SIG-M5 treated with dmso at 0.1 percent for 504 hours (cell line): ENCODE measurements at regions not wholly inside any gene's neighbourhood (a gene's known extent, or its start where the extent isn't known, plus 50 kb on each side); places are given as distances from the start of the nearest gene placed in this dataset.
A peak's percentile ranks its signal among the peaks of the same experiment; 100 is the strongest.
"Not testable (repeated sequence)": the region's sequence is repeated elsewhere in the genome, so short reads cannot be mapped to it uniquely, and the experiment has no call there.

Source experiments
- DNase-seq: peaks from one replicate; lab custom pipeline; 2025; ENCODE audit not compliant: unreplicated experiment; lab: John Stamatoyannopoulos, UW

DNA sequence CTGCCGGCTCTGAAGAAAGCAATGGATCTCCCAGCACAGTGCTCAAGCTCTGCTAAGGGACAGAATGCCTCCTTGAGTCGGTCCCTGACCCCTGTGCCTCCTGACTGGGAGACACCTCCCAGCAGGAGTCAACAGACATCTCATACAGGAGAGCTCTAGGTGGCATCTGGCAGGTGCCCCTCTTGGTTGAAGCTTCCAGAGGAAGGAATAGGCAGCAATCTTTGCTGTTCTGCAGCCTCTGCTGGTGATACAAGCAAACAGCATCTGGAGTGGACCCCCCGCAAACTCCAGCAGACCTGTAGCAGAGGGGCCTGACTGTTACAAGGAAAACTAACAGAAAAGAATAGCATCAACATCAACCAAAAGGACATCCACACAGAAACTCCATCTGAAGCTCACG is 123.9 kb upstream of the GCFC2 start:
- DNase-seq: not testable (repeated sequence)

DNA sequence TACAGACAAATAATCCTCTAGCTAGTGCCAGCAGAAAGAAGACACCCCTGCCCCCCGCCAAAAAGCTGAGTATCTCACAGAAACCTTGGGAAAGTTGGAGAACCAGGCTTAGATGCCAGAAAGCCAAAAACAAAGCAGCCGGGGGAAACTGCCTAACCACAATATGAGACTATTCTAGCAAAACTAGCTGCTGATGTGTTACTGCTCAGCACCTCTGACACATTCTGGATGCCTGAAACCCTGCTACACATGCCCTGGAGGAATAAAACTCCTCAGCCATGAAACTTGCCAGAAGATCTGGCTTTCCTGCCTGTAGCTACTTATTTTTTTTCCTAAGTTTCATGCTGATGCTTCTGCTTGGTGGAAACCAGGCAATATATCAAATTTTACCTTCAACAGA is 122.7 kb upstream of the GCFC2 start:
- no peak for DNase-seq

DNA sequence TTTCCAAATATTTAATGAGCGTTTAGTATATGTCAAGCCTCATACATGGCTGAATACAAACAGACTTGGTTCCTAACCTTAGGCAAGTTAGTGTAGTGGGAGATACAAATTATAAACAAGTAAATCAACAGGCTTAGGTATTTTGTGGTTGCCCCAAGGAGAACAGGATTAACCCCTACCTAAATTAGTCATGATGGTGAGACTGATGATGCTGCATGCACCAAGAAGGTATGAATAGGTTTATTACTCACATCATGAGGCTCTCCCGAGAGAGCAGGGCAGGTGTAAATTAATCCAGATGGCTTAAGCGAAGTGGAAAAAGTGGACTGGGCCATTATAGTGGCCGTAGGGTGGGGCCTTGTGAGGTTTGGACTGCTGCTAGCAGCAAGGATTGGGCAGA is 118.1 kb upstream of the GCFC2 start:
- no peak for DNase-seq

DNA sequence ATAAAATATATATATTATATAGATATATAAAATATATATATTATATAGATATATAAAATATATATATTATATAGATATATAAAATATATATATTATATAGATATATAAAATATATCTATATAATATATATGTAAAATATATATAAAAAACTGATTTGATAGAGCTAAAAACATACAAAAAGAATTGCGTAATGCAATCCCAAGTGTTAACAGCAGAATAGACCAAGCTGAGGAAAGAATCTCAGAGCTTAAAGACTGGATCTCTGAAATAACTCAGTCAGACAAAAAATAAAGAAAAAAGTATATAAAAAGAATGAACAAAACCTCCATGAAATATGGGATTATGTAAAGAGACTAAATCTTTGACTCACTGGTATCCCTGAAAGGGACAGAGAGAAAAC is 112.8 kb upstream of the GCFC2 start:
- DNase-seq: not testable (repeated sequence)

DNA sequence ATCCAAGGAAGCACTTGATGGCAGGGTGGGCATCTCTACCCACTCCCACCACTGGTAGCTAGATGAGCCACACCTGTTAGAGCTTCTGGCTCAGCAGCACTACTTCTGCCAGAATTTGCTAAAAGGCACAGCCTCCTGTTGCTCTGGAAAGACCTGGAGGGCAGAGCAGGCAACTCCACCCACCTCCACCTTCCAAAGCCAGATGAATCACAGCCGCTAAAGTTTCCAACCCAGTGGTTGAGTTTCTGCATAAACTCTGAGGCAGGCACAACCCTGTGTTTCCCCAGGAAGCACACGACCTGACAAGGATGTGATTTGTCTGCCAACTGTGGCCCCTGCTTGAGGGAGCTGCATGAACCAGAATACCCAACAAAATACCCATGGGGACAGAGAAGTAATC is 111.6 kb upstream of the GCFC2 start:
- no peak for DNase-seq

DNA sequence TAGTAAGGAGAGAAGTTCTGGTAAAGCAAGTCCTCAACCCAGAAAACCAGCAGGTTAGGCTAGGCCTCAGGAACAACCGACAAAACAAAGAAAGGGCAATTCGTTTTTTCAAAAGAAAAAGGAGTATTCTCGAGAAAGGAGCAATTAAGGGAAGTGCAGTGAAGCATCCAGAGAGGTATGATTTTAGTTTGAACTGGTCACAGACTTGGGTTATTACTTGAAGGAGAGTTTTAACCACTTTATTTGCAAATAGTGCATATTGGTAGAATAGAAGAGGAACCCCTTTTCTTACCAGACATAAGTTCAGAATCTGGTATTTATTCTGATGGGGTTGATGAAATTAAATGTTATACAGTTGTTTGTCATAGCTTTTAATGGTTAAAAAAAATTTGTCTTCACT is 110.0 kb upstream of the GCFC2 start:
- DNase-seq: no peak

DNA sequence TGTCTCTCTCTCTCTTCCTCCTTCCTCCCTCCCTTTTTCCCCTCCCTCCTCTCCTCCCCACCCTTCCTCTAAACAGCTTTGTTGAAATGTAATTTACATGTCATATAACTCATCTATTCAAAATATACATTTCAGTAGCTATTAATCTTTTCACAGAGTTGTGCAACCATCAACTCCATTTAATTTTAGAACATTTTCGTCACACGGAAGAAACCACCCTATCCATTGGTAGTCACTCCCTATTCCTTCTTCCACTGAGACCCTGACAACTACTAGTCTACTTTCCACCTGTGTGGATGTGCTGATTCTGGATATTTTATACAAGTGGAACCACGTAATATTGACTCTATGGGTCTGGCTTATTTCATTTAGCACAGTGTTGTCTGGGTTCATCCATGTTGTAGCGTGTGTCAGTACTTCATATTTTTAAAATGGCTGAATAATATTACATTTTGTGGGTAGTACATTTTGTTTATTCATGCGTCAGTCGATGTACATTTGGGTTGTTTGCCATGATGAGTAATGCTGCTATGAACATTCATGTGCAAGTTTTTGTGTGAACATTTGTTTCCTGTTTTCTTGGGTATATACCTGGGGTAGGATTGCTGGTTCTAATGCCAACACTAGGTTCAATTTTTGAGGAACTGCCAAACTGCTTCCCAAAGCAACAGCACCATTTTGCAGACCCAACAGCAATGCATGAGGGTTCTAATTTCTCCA is 100.1 kb upstream of the GCFC2 start:
- no peak for DNase-seq

DNA sequence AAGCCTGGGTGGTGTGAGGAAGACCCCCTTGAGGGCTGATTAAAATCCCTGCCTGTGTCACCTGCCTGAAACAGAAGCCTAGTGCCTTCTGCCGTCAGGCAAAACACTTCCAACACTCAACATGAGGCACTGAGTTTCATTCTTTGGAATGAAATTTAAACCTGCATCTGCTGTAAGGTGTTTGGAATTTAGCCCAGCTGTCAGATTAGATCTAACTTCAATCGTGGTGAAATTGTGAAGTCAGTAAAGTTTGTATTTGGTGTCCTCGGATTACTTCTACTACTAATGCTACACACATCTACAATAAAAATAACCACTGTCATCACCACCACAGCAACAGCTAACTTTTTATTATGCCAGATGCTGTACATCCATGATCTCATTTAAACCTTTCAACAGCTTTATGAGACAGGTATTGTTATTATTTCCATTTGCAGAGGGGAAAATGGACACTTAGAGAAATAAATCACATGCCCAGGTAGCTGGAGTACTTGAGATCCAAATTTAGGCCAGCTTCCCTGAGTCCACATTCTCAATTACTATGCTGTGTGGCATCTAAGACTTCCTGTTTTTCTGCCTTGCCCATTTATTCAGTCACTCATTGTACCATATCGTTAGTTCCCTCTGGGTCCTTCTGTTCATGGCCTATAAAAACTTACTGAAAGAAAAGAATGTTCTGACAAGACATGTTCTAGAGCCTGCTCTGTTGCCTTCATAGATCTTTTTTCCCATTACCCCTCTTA is 98.2 kb upstream of the GCFC2 start:
- no peak for DNase-seq

DNA sequence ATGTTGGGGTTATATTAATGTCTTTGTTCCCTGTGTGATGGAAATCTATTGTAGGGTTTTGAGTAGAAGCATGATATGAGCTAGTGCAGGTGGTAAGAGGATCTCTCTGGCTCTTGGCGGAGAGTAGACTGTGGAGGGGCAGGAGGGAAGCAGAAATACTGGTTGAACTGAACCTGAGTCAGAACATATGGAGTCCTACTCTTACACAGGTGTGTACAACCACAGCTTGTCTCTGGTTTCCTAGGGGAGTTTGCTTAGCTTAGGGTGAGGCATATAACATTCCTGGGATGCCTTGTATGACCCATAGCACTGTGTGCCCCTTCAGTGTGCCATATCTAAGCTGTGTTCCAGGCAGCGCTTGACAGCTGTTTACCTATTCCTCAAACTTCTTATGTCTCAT is 97.3 kb upstream of the GCFC2 start:
- DNase-seq: no peak

DNA sequence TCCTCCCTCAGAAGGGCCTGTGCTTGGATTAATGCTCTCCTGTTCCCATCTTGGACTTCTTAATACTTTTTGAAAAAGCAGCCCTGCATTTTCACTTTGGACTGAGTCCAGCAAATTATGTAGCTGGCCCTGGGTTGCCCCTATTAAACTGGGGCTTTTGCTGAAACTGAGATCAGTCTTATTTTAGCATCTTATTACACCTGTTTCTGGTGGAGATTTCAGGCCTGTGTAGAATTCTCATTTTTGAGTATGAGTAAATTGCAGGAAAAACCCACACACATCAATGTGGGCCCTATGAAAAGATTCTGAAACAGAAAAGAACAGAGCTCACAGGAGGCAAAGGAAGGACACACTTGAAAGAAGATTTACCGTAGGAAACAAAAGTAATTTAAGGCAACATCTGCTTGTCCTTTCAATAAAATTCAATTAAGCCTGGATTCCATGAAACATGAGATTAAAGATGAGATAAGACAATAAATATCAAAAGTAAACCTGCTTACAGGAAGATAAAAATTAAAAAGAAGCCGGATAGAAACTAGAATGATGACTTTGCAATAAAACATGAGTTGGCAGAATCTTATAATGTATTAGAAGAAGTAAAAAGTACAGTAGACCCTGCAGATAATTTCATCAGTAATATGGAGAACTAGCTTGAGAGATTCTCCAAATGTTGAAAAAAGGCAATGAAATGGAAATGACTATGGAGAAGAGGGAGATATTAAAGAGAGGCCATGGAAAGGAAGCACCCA is 90.7 kb upstream of the GCFC2 start:
- no peak for DNase-seq

DNA sequence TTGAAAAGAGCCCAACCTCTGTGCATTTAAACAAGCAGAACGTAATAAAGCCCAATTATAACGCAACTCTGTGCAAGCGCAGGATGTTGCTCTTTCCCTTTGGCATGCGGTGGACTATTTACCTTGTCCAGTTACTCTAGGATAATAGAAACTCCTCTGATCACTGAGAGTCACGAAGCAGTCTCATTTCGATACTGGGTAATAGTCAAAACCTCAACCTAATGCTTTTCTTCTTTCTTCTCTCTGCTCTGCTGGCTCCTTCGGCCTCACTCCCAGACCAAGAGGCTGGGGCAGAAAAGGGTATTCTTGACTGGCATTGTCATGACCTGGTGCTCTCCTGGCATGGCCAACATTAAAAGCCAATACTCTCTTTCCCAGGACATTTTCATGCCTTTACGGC is 89.7 kb upstream of the GCFC2 start:
- DNase-seq: no peak

DNA sequence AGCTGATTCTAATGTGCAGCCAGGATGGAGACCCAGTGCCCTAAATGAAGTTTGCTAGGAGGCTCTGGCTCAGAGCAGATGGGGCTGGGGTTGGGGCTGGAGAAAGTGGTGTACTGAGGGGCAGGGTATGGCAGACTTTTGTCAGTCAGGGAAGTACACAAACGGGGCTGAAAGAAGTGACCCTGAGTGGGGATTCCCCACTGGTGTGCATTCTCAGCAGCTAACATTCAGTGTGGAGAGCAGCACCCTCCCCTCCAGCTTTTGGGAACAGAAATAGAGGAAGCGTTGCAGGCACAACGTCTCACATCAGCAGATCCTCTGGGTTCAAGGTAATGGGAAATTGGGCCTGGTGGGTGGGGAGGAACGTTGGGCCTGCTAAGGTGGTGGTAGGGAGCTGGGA is 89.1 kb upstream of the GCFC2 start:
- no peak for DNase-seq

DNA sequence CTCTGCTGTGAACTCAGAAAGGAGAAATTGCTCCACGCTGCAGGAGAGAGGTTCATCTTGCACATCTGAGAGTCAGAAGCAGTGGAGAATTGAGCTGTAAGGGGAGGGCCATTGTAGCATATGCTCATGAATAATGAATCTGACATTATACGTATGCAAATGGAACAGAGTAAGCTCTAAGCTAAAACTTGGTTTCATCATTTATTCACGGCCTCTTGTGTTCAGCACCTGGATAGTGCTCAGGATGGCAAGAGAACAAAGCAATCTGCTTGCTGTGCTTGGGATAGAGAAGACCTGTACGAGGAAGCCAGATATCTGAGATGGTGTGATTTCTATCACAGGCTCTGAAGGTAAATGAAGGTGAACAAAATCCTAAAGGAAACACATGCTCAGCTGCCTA is 87.9 kb upstream of the GCFC2 start:
- no peak for DNase-seq

DNA sequence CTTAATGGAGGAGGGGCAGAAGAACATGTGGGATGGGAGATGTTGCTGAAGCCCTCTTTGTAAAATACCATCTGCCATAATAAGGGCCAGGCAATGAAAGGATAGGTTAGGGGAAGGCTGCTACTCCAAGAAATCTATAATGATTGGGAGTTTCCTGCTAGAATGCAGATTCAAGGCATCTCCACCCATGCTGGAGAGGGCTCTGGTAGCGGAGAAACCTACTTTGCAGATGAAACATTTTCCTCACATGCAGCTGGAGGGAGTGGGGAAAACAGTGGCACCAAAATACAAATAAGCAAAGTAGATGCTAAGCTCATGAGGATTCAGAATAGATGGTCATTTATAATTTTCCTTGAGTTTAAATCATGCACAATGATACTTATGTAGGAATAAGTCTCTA is 82.3 kb upstream of the GCFC2 start:
- no peak for DNase-seq

DNA sequence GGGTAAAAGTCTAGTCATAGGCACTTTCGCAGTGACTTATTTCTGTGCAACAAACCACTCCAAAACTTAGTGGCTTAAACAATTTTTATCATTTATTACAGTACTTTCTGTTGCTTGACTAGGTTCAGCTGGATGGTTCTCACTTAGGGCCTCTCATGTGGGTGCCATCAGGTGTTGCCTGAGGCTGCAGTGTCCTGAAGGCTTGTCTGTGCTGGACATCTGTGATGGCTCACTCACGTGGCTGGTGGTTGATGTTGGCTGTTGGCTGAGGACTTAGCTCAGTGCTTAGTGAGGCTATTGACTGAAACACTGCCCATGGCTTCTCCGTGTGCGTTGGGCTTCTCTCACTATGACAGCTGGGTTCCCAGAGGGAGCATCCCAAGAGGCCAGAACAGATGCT is 81.4 kb upstream of the GCFC2 start:
- DNase-seq: no peak

DNA sequence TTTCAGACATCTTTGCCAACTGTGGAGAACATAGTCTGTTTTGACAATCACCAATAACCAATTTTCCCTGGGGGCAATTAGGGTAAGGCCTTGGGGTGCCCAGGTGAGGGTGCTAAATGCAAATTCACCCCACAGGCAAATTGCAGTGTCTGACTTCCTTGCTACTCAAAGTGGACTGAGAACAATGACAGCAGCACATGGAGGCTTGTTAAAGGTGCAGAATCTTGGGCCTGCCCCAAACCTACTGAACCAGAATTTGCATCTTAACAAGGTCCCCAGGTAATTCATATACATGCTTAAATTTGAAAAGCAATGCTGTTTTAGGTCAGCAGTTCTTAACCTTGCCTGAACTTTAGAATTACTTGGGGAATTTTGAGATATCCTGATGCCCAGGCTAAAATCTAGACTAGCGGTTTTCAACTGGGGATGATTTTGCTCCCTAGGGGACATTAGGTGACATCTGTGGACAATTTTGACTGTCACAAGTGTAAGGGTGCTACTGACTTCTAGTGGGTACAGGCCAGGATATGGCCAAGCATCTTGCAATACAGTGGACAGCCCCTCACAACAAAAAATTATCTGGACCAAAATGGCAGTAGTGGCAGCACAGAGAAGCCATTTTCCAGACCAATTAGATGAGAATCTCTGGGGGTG is 80.2 kb upstream of the GCFC2 start:
- no peak for DNase-seq

DNA sequence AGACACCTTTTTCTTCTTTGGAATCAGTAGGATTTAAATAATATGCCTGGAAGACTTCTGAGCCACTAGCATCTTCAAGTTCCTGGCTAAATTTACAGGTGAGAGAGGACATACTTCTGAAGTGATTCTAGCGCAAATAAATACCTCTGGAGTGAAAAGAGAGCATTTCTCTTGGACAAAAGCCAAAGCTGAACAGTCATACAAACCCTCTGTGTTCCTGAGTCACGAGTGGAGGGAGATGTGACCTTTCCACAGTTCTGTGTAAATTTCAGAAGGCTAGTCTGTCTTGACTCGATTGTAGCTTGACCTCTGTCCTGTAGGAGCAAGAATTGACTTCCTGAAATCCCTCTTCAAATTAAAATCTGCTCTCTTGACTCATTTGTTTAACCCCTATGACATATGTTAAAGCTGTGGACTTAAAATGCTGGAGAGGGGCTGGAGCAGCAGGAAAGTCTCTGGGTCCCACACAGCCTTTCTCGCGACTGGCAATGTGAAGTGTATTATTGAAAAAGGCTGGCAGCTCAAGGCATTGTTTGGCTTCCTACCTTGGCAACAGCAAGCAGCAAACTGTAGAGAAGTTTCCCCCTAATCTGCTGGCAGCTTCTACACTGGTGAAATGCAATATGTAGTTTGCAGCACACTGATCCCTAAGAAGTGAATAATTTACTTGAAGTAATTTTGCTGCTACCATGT is 79.6 kb upstream of the GCFC2 start:
- DNase-seq: no peak

DNA sequence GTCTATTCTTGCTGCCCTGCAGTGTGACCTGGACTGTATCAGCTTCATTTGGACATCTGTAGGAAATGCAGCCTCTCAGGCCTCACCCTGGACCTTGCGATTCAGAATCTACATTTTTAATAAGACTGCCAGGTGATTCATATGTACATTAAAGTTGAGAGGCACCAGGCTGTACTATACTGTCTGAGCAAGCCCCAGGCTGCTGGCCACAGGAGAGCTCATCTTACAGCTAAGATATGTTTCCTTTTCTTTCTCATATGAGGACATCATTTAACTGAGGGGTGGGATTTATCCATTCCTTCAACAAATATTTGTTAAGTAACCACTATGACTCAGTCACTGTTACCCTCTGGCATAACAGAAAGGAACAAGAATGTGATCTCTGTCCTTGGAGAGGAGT is 78.2 kb upstream of the GCFC2 start:
- no peak for DNase-seq

DNA sequence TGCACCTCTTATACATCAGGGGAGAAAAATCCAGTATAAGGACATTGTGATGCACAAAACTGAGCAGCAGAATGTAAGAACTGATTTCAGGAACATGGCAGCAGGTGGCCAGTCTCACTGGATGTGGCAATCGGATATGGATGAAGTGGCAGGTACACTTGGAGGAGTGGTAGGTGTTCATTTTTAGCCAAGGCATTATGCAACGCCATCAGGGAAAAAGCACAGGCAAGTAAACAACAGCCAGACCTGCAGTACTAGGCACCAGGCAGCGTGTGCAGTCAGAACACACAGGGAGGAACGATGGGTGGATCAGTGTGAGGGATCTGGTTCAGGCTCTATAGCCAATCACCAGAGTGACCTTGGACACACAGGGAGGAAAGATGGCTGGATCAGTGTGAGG is 77.4 kb upstream of the GCFC2 start:
- DNase-seq: no peak

DNA sequence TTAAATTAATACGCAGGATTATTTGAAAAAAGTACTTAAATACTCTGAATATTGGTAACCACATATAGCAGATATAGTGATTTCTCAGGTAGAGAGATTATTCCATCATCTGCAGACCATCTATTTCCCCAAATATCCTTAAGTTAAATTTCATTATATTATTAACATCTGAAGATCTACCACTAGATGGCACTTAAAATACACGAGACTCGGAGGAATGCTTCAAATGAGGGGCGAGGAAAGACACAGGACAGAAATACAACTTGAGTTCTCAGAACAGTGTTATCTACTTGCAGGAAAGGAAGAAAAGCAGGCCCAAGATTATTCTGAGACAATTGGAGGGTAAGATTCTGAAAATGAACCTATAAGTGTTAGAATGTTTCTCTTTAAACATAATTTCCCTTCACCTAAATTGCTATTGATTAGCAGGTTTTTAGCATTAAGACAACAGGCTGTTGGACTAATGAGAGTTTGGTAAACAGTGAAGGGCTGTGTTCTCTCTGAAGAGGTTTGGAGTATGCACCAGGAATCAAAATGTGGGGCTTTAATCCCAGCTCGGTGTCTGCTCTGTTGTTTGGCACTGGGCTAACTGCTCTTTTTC is 76.9 kb upstream of the GCFC2 start:
- peak; percentile 47 for DNase-seq
